ENCODE measurements at regions not wholly inside any gene's neighbourhood (a gene's known extent, or its start where the extent isn't known, plus 50 kb on each side); places are given as distances from the start of the nearest gene placed in this dataset.

DNA sequence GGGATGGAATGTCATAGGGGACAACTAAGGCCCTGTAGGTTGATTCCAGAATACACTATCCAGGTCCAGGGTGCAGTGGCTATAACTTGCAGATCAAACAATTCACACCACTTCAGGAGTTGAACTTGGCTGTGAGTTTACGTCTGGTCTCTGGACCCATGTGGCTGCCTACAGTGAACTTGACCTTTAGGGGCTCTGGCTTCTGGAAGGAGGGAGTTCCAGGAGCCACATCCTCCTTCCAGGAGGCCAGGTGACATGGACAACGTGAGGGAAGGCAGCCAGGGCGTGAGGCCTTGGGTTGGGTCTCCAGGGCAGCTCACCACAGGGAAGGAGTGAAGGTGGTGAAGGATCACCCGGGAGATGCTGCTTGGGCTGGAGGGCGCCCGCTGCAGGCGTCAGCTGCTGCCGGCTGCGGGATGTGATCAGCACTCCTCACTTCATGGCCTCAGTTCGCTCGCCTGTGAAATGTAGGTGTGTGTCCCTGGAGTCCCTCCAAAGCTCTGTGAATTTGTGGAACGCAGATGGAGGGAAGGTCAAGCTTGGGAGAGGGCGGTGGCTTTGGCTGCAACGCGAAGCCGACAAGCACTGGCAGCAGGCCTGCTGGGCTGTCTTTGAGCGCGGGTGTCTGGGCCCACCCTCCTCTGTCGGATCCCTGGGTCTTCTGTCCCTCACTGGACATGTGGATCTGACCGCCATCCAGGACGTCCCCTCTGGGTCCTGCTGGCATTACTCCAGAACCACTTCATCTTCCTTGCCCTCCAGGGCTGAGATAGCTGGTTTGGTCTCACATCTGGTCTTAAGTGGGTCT lies 146.5 kb downstream of the GLI2 start:
- DNase-seq (ENCODE audit: low read depth), result no peak

DNA sequence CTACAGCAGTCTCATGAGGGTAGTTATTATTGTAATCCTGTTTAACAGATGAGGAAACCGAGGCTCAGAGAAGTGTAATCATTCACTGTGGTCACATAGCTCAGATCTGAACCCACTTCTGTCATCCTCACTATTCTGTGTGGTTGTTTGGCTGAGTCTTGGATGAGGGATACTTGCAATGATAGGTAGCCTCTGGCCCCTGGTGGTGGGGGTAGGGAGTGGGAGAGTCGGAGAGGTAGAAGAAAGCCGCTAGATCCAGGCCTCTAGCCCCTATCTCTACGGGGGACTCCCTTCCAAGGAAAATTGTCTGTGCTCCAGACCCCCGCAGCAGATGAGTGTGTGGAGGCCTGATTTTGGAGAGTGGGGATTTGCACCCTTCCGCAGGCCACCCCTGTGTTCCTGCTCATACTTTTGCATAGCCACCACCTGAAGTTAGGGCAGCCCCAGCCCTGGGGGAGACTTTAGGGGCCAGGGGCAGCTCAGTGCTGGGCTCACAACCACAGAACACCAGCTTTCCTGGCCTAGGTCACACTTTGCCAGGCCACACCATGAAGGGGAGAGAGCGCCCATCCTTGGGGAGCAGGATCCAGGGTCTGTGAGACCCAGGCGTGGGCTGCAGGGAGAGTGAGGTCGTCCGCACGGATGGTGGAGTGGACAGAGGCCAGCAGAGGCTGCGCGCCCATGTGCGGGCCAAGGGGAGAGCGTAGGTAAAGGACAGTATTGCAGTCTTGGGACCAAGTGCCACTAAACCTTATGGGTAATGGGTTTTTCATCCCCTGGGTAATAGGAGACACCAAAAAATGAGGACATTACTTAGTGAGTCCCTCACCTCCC lies 148.2 kb downstream of the GLI2 start:
- no peak for DNase-seq (ENCODE audit: low read depth)

GRCh38 chr2:120884472-120885290 lies 149.0 kb downstream of the GLI2 start:
- DNase-seq (ENCODE audit: low read depth), result no peak

DNA sequence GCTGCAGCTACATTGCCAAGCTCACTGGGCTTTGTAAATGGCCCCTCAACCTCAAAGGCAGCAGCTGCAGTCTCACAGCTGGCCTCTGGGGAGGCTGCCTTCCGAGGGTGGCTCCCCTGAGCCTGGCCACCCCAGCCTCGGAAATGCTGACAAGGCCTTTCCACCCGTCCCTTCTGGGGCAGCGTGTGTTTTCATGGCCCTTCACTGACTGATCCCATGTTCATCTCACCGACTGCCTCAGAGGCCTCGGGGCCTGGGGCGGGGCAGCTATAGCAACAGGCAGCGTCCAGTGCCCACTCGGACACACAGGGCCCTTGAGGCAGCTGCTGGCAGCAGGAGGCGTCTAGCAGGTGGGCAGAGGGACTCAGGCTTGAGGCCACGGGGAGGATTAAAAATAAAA lies 149.7 kb downstream of the GLI2 start:
- DNase-seq (ENCODE audit: low read depth), result no peak

DNA sequence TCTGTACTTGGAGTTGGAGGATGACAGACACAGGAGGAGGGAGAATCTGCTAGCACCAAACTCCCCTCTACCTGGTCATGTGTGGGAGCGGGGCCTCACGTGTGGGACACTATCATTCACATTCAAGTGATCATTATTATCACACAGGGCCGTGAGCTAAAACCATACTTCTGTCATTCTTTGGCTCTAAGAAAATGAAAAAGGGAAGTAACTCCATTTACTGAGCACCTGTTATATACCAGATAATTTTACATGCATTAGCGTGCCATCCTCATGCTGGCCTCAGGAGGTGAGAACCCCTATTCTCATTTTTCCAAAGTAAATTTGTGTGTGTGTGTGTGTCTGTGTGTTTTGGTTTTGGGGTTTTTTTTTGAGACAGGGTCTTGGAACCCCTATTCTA lies 150.1 kb downstream of the GLI2 start:
- no peak for DNase-seq (ENCODE audit: low read depth)

DNA sequence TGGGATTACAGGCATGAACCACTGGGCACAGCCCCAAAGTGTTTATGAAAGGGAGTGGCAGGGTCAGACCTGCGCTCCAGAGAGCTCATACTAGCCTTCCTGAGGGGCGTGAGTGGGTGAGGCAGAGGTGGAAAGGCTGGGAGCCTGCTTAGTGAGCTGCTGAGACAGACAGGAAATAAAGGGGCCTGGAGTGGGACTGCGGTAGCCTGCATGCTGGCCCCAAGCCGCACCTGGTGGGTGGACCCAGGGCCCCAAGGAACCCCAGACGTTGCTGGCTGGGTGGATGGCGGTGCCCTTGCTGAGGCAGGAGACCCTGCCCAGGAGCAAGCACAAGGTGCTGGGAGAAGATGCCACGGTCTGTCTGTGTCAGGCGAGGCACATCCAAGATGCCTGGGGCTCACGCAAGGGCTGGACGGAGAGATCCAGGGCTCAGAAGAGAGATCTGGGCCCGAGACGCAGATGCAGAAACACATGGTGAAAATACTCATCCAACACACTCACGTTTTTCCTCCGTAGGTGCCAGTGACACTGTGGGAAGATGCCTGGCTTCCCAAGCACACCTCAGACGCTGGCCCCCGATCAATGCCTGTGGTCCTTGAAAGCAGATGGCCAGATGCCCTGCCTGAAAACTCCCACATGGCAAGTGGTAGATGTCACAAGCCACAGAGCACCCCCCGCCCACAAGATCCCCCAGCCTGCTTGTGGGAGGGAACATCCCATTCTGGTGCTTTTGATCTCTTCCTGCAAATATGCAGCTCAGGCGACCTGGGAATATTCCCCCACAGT lies 151.1 kb downstream of the GLI2 start:
- DNase-seq (ENCODE audit: low read depth), result no peak

DNA sequence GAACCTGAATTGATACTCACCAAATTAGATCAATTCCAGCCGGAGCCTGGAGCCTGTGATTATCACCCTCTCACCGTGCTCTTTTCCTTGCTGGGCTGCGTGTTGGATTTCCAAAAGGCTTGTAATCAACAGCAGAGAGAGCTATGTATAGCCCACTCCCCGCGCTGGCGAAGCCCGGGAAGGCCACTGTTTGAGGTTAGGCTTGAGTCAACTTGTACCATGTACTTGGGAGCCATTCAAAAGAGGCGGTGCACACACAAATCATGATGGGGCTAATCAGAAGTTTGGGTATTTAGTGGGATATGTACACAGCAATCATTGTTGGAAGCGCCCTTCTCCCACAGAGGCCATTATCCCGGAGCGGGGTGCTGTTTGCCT lies 151.6 kb downstream of the GLI2 start:
- no peak for DNase-seq (ENCODE audit: low read depth)

GRCh38 chr2:120887741-120888231 lies 152.1 kb downstream of the GLI2 start:
- no peak for DNase-seq (ENCODE audit: low read depth)

- DNase-seq (ENCODE audit: low read depth), result no peak
These were observed 153.2 kb downstream of the GLI2 start for GRCh38 chr2:120888851-120889250.

DNA sequence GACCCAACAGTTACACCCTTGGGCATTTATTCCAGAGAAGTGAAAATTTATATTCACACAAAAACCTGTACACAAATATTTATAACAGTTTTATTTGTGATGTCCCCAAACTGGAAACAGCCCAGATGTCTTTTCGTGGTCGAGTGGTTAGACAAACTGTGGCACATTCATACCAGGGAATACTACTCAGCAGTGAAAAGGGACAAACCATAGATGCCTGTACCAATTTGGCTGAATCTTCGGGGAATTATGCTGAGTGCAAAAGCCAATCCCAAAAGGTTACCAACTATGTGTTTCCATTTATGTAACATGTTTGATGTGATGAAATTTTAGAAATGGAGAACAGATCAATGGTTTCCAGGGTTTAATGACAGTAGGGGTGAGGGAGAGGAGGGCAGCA lies 154.3 kb downstream of the GLI2 start:
- DNase-seq (ENCODE audit: low read depth), result no peak

GRCh38 chr2:120890566-120891360 lies 155.1 kb downstream of the GLI2 start:
- no peak for DNase-seq (ENCODE audit: low read depth)

- no peak for DNase-seq (ENCODE audit: low read depth)
These were observed 156.8 kb downstream of the GLI2 start for GRCh38 chr2:120892271-120892966.

DNA sequence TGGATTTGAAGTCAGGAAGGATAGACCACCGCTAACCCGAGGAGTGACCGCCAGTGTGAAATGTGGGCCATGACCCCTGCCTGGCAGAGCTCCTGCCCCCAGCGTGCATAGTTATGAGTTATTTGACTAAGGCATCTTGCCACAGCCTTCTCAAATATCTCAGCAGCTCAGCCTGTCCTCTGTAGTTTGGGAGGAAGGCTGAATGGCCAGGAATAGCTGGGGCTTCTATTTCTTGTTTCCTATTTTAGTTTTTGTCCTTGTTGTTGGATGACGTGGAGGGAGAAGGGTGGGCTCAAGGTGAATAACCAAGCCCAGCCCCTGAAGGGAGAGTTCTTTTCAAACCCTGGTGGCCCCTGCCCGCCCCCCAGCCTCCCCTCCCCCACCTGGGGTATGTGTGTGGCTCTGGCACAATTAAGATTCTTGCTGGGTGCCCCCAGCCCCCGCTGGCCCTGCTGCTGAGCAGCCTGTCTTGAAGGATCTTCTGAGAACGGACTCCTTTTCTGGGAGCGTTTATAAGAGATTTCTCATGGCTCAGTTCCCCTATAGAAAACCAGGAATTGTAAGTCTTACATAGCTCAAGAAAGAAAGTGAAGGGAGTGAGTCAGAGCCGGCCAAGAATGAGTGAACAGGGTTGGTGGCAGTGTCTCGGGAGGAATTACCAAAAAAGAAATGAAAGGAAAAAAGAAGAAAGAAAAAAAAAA lies 157.4 kb downstream of the GLI2 start:
- DNase-seq (ENCODE audit: low read depth), result no peak

GRCh38 chr2:120893811-120894584 lies 158.3 kb downstream of the GLI2 start:
- no peak for DNase-seq (ENCODE audit: low read depth)

GRCh38 chr2:120894966-120895365 lies 159.3 kb downstream of the GLI2 start:
- DNase-seq (ENCODE audit: low read depth), result no peak

- no peak for DNase-seq (ENCODE audit: low read depth)
These were observed 160.5 kb downstream of the GLI2 start for GRCh38 chr2:120896126-120896525.

- no peak for DNase-seq (ENCODE audit: low read depth)
These were observed 161.2 kb downstream of the GLI2 start for GRCh38 chr2:120896901-120897300.

- no peak for DNase-seq (ENCODE audit: low read depth)
These were observed 161.7 kb downstream of the GLI2 start for GRCh38 chr2:120897399-120897798.

All from LHCN-M2 (cell line).